ENCODE measurements at regions not wholly inside any gene's neighbourhood (a gene's known extent, or its start where the extent isn't known, plus 50 kb on each side); places are given as distances from the start of the nearest gene placed in this dataset.
"Not testable (repeated sequence)": the region's sequence is repeated elsewhere in the genome, so short reads cannot be mapped to it uniquely, and the experiment has no call there.

DNA sequence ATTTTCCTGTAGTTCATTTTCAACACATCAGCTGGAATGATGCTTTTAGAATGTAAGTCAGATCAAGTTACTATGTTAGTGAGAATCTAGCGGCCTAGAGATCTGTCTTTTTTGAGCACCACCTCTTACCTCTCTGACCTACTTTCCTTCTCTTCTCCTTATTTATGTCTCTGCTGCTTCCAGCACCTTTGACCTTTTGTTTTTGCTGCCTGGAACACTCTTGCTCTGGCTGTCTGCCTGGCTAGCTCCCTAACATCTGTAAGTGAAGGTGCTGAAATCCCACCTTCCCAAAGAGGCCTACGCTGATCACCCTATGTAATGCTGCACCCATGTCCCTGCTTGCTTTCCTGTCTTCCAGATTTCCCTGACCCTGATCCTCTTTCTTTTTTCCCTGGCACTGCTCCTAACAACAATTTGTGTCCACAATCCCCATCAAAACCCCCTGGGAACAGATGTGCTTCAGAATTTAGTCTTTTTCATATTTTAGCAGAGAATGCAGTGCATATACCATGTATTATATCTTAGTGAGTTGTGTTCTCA is 87.8 kb downstream of the RFPL4B start:
- H3K4me1 Mint-ChIP-seq = no peaks in the 10 kb centered on the region
- H3K36me3 Mint-ChIP-seq (ENCODE audit: low read depth) = no peaks in the 10 kb centered on the region
- H3K27ac Mint-ChIP-seq = no peak overlapping the region
- no peak overlapping the region for H3K4me3 Mint-ChIP-seq
- peaks cover 2% of the 10 kb centered on the region for H3K27me3 Mint-ChIP-seq
- H3K9me3 Mint-ChIP-seq = no peaks in the 10 kb centered on the region
- ChIA-PET CTCF (no interaction called here), POLR2A (no interaction called here)
- no peak for DNase-seq

DNA sequence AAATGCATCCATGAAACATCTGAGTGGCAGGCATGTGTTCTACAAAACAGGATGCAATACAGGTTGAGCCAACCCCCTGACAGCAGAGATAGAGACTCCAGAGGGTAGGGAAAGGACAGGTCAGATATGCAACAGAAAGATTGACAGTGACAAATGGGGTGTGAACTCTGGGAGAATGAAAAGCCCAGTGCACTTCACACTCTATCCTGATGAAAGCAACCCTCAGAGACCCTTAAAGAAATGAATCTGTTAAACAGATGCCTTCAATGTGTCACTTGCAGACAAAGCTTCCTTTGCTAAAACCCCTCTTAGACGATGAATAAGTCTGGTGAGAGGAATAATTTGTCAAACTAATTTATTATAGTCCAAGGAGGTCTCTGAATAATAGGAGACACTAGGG is 89.9 kb downstream of the RFPL4B start:
- ChIA-PET CTCF (no interaction called here), POLR2A (no interaction called here)
- no peaks in the 10 kb centered on the region for H3K4me1 Mint-ChIP-seq
- peaks cover 2% of the 10 kb centered on the region for H3K27me3 Mint-ChIP-seq
- H3K27ac Mint-ChIP-seq = no peak overlapping the region
- no peak for DNase-seq
- H3K9me3 Mint-ChIP-seq = no peaks in the 10 kb centered on the region
- no peaks in the 10 kb centered on the region for H3K36me3 Mint-ChIP-seq (ENCODE audit: low read depth)
- no peak overlapping the region for H3K4me3 Mint-ChIP-seq

DNA sequence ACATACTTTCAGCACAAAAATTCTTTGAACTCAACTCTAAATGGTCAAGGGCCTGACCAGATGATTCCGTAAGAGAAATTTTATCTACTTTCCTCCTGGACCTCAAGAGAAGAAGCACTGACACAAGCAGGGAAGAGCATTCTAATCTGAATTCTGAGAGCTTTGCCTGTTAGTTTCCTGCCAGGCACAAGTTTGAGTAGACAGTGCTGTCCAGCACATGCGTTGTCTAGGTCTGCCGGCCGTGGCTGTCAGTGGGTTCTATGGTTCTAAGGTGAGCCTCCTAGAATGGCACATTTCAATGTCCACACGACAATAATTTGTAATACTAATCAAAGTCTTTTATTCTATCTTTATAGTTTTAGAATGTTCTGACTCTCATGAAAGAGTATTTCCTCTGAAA is 91.9 kb downstream of the RFPL4B start:
- Mint-ChIP-seq H3K9me3 (no peaks in the 10 kb centered on the region), H3K27ac (no peak overlapping the region), H3K36me3 (ENCODE audit: low read depth) (no peaks in the 10 kb centered on the region), H3K27me3 (peaks cover 2% of the 10 kb centered on the region), H3K4me1 (no peaks in the 10 kb centered on the region), H3K4me3 (no peak overlapping the region)
- ChIA-PET POLR2A (no interaction called here), CTCF (no interaction called here)
- DNase-seq = no peak

DNA sequence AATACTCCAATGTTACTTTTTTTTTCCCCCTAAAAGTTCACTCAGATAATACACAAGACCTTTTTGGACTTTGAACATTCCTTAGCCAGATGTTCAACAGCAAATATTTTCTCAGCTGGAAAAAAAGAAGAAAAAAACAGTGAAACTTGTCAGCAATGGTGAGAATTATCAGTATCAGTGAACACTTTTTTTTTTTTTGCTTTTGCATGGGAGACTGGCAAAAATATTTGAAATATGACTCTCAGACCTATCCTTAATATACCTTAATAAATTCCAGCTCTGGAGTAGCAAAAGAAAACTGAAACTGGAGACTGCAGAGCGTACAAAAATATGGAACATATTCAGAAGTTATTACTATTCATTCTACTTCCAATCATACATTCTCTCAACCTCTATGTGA is 92.3 kb downstream of the RFPL4B start:
- Mint-ChIP-seq H3K4me1 (no peaks in the 10 kb centered on the region), H3K27me3 (peaks cover 2% of the 10 kb centered on the region), H3K9me3 (no peaks in the 10 kb centered on the region), H3K36me3 (ENCODE audit: low read depth) (no peaks in the 10 kb centered on the region), H3K27ac (no peak overlapping the region), H3K4me3 (no peak overlapping the region)
- DNase-seq = no peak
- POLR2A ChIA-PET = no interaction called here
- CTCF ChIA-PET = no interaction called here

DNA sequence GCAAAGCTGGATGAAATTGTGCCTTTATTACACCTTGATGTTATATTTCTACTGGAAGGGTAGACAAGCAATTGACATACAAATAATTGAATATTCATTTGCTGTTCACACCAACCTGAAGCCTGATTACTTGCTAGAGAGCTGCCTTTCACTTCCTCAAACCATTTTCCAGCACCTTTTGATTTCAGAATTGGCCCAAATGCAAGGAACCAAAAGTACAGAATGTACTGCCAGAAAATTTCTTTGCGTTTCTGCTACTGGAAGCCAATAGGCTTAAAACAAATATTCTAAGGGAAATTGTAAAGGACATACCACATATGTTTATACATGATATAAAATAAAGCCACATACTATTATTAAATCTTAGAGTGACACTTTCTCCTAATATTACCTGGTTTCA is 94.5 kb downstream of the RFPL4B start:
- H3K9me3 Mint-ChIP-seq = no peaks in the 10 kb centered on the region
- H3K36me3 Mint-ChIP-seq (ENCODE audit: low read depth) = no peaks in the 10 kb centered on the region
- ChIA-PET POLR2A (no interaction called here), CTCF (no interaction called here)
- no peak overlapping the region for H3K27ac Mint-ChIP-seq
- no peak overlapping the region for H3K4me3 Mint-ChIP-seq
- peaks cover 2% of the 10 kb centered on the region for H3K27me3 Mint-ChIP-seq
- no peaks in the 10 kb centered on the region for H3K4me1 Mint-ChIP-seq
- no peak for DNase-seq

DNA sequence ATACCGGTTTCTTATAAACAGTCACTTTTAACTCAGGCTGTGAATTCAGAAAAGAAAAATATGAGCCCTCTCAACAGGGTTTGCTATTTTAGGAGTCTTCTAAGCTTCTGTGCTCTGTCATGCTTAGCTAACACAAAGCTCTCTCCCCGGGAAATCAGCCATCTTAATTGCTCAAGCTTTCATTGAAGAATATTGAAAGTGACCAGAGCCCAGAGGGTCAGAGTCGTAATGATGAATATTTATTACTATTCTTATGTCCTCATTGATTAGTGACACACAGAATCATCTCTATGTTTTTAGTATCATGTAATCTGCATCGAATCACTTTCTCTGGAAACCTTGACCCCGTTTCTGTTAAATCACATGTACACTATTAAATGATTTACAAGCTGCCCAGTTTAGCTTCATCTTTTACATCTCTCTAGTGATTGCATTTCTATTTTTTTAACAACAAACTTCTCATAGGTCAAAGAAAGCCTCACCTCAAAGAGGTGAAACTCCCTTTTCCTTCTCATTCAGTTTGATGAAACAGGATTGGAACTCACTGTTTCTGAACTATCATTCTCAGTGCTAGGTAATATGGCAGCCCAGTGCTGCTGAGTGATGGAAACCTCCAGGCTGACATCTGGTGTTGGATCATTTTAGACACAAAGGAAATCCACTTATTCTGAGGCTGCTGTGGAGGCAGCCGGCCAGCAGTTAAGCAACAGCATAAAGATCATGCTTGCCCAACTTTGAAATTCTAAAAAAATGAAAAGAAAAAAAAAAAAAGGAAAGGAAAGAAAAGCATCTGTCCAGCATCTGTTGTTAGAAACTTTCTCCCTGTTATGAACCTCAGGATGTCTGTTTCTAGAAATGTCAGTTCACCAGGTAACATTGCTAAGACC is 96.3 kb downstream of the RFPL4B start:
- no peak overlapping the region for H3K27ac Mint-ChIP-seq
- DNase-seq = no peak
- H3K9me3 Mint-ChIP-seq = no peaks in the 10 kb centered on the region
- ChIA-PET POLR2A (no interaction called here), CTCF (interaction anchor here (0.7 kb wide), 1 partner anchor 1250 kb away, joined by 3 read pairs; no protein-coding TSS in a partner anchor)
- H3K27me3 Mint-ChIP-seq = no peaks in the 10 kb centered on the region
- no peaks in the 10 kb centered on the region for H3K4me1 Mint-ChIP-seq
- no peaks in the 10 kb centered on the region for H3K36me3 Mint-ChIP-seq (ENCODE audit: low read depth)
- no peak overlapping the region for H3K4me3 Mint-ChIP-seq

DNA sequence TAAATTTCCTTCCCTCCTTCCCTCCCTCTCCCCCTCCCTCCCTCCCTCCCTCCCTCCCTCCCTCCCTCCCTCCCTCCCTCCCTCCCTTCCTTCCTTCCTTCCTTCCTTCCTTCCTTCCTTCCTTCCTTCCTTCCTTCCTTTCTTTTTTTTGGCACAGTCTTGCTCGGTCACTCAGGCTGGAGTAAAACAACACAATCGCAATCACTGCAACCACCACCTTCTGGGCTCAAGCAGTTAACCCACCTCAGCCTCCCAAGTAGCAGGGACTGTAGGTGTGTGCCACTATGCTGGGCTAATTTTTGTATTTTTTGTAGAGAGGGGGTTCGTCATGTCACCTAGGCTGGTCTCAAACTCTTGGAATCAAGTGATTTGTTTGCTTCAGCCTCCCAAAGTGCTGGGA is 101.7 kb downstream of the RFPL4B start:
- H3K27ac Mint-ChIP-seq; H3K27me3 Mint-ChIP-seq; DNase-seq; H3K4me3 Mint-ChIP-seq; CTCF ChIA-PET; H3K9me3 Mint-ChIP-seq; POLR2A ChIA-PET; H3K4me1 Mint-ChIP-seq; H3K36me3 Mint-ChIP-seq (ENCODE audit: low read depth): not testable (repeated sequence)

DNA sequence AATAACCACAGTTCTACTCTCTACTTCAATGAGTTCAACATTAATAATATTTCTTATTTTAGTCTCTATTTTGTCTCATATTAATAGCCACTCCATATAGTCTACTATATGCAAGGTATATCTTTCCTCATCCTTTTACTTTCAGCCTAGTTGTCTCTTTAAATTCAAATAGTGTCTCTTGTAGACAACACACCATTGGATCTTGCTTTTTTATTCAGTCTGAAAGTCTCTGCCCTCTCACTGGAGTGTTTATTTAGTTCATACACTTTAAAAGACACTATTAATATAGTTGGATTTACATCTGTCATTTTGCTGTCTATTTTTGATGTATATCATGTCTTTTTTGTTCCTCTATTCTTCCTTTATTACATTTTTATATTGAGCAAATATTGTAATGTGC is 103.5 kb downstream of the RFPL4B start:
- no peak overlapping the region for H3K4me3 Mint-ChIP-seq
- POLR2A ChIA-PET = no interaction called here

DNA sequence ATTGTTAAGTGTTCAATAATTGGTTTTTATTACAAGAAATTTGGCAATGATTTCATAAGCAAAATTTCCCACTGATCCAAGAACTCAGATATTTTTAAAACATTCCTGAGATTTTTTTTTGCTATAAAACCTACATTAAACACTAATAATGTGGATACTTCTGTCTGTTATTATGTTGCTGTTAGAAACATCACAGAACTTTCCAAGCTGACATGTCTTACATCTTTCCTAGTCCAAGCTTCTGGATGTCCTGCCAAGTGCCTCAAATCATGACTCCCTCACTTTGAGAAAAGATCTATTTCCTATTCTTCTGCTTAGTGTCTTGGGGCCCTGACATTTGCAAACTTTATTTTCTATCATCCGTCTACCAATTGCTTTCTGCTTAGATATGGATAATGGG is 110.8 kb downstream of the RFPL4B start:
- DNase-seq = no peak
- Mint-ChIP-seq H3K4me3 (no peak overlapping the region), H3K27ac (no peak overlapping the region), H3K36me3 (ENCODE audit: low read depth) (no peaks in the 10 kb centered on the region), H3K4me1 (no peaks in the 10 kb centered on the region), H3K27me3 (no peaks in the 10 kb centered on the region), H3K9me3 (no peaks in the 10 kb centered on the region)
- ChIA-PET POLR2A (no interaction called here), CTCF (no interaction called here)

More for the DNA sequence above, 103.5 kb downstream of the RFPL4B start:
- CTCF ChIA-PET = no interaction called here
- Mint-ChIP-seq H3K27ac (no peak overlapping the region), H3K36me3 (ENCODE audit: low read depth) (no peaks in the 10 kb centered on the region), H3K4me1 (no peaks in the 10 kb centered on the region), H3K27me3 (no peaks in the 10 kb centered on the region), H3K9me3 (no peaks in the 10 kb centered on the region)
- no peak for DNase-seq

DNA sequence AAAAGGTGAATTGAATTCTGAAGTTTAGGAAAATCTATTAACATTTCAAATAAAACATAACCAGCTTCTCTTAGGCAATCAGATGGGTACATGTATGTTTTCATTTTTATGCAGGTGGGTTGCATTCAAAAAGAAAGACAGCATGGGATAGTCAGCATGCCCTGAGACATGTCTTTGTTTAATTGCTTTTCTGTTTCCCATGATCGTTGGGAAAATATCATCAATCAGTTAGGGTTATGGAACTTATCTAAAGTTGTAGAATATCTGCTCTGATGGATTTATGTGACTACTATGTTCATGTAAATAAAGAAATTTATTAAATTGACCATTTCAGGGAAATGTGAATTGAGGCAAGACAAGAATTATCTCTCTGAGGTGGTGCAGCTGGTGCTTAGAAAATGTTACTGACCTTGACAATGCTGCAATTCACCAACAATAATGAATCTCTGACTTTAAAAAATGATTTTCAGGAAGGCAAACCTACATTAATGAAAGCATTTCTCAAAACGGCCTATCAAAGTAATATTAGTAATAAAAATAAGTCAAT is 112.7 kb downstream of the RFPL4B start:
- H3K36me3 Mint-ChIP-seq (ENCODE audit: low read depth) = no peaks in the 10 kb centered on the region
- no peaks in the 10 kb centered on the region for H3K27me3 Mint-ChIP-seq
- no peaks in the 10 kb centered on the region for H3K4me1 Mint-ChIP-seq
- POLR2A ChIA-PET = no interaction called here
- CTCF ChIA-PET = no interaction called here
- H3K4me3 Mint-ChIP-seq = no peak overlapping the region
- no peak overlapping the region for H3K27ac Mint-ChIP-seq
- H3K9me3 Mint-ChIP-seq = no peaks in the 10 kb centered on the region
- DNase-seq = no peak

DNA sequence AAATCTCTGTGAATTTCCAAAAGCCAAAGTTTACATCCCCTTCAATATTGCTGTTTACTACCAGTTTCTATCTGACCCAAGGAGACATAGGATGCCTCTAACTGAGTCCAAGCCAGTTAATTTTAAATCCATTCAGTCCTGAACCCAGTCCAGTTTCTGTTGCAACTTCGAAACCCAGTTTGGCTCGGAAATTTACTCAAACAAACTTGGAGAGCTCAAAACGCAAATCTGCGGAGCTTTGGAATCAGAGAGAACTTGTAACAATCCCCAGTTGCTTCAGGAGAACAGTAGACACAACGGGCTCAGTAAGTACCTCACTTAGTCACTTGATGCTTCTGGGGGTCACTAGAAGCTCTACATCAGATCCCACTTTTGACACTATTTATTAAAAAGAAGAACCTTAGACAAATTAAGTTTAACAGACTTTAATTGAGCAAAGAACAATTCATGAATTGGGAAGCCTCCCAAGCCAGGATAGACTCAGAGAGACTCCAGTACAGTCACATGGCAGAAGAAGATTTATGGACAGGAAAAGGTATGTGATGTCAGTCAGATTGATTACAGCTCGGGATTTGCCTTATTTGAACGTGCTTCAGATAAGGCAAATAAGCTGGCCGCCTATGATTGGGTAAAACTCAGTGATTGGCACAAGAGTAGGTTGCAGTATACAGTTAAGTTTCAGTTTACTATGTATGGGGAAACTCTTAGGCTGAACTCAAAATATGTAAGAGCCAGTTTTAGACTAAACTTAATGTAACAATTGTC is 118.0 kb downstream of the RFPL4B start:
- ChIA-PET CTCF (no interaction called here), POLR2A (no interaction called here)
- Mint-ChIP-seq H3K36me3 (ENCODE audit: low read depth) (no peaks in the 10 kb centered on the region), H3K4me1 (no peaks in the 10 kb centered on the region), H3K9me3 (no peaks in the 10 kb centered on the region), H3K27me3 (no peaks in the 10 kb centered on the region), H3K27ac (no peak overlapping the region), H3K4me3 (no peak overlapping the region)
- no peak for DNase-seq

DNA sequence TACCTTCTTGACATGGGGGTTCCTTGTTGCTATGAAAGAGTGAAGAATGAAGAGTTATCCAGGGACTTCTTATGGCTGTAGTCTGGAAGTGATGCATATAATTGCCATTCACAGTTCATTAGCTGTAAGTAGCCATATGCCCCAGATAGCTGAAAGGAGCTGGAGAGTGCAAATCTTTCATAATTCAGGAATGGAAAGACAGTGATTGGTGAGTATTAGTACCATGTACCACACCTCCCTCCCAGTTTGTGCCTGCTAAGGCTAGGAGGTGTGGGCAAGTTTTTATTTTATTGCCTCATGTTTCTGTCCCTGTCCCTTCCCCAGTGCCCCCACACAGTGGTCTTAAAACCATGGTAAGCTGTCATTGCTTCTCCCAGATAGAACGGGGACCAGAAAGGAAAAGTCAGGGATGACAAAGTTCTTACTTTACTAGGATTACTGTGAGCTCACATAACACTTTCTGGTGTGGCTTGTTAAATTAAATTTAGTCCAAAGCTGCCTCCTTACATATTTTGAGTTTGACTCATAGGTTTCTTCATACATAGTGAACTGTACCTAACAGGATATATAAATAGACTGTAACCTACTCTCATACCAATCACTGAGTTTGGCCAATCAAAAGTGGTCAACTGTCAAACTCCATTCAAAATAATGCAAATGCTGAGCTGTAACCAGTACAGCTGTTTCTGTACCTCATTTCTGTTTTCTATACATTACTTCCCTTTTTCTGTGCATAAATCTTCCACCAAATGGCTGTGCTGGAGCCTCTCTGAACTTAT is 119.4 kb downstream of the RFPL4B start:
- Mint-ChIP-seq H3K4me3 (no peak overlapping the region), H3K4me1 (no peaks in the 10 kb centered on the region), H3K9me3 (no peaks in the 10 kb centered on the region), H3K36me3 (ENCODE audit: low read depth) (no peaks in the 10 kb centered on the region), H3K27me3 (no peaks in the 10 kb centered on the region), H3K27ac (no peak overlapping the region)
- ChIA-PET POLR2A (no interaction called here), CTCF (no interaction called here)
- no peak for DNase-seq

DNA sequence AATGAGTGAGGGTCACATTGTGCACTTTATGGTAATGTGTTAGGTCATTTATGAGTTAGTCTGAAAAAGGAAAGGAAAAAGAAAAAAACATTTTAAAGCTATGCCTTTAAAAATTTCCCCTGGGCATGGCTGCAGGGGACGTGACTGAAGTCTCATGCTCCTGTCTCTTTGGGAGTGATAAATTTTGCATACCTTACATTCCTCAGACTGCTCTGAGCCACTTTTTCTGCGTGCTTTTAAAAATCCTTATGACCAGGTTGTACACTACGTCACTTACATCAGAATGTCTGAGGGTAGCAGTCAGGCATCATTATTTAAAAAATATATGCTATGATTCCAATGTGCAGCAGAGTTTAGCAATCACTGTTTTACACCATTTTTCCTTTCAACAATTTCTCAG is 121.2 kb downstream of the RFPL4B start:
- ChIA-PET CTCF (no interaction called here), POLR2A (no interaction called here)
- no peaks in the 10 kb centered on the region for H3K36me3 Mint-ChIP-seq (ENCODE audit: low read depth)
- H3K4me3 Mint-ChIP-seq = no peak overlapping the region
- no peak overlapping the region for H3K27ac Mint-ChIP-seq
- no peaks in the 10 kb centered on the region for H3K9me3 Mint-ChIP-seq
- H3K4me1 Mint-ChIP-seq = no peaks in the 10 kb centered on the region
- H3K27me3 Mint-ChIP-seq = no peaks in the 10 kb centered on the region
- no peak for DNase-seq
